ENCODE measurements at regions not wholly inside any gene's neighbourhood (a gene's known extent, or its start where the extent isn't known, plus 50 kb on each side); places are given as distances from the start of the nearest gene placed in this dataset.

DNA sequence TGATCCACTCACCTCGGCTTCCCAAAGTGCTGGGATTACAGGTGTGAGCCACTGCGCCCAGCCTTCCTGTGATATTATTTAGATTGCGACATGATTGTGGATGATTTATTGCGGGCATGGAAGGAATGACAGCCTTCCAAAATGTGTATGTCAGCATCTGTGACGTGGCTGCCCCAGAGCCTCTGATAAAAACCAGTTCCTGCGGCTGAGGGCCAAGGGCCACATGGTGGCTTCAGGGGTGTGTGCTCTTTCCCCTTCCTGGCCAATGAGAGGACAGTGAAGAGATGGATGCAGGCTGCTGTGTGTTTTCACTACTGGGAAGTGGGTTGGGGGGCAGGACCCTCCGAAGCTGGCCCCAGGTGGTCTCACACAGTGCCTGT lies 57.4 kb upstream of the HGFAC start:
- H3K27ac ChIP-seq = no peak overlapping the region
- TF ChIP-seq, protein P1, sequence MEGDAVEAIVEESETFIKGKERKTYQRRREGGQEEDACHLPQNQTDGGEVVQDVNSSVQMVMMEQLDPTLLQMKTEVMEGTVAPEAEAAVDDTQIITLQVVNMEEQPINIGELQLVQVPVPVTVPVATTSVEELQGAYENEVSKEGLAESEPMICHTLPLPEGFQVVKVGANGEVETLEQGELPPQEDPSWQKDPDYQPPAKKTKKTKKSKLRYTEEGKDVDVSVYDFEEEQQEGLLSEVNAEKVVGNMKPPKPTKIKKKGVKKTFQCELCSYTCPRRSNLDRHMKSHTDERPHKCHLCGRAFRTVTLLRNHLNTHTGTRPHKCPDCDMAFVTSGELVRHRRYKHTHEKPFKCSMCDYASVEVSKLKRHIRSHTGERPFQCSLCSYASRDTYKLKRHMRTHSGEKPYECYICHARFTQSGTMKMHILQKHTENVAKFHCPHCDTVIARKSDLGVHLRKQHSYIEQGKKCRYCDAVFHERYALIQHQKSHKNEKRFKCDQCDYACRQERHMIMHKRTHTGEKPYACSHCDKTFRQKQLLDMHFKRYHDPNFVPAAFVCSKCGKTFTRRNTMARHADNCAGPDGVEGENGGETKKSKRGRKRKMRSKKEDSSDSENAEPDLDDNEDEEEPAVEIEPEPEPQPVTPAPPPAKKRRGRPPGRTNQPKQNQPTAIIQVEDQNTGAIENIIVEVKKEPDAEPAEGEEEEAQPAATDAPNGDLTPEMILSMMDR (IDR thresholded peaks at IDR 0.05) = no peak
- no peak for TF ChIP-seq ZFX (IDR thresholded peaks at IDR 0.05; ENCODE audit: borderline replicate concordance)

DNA sequence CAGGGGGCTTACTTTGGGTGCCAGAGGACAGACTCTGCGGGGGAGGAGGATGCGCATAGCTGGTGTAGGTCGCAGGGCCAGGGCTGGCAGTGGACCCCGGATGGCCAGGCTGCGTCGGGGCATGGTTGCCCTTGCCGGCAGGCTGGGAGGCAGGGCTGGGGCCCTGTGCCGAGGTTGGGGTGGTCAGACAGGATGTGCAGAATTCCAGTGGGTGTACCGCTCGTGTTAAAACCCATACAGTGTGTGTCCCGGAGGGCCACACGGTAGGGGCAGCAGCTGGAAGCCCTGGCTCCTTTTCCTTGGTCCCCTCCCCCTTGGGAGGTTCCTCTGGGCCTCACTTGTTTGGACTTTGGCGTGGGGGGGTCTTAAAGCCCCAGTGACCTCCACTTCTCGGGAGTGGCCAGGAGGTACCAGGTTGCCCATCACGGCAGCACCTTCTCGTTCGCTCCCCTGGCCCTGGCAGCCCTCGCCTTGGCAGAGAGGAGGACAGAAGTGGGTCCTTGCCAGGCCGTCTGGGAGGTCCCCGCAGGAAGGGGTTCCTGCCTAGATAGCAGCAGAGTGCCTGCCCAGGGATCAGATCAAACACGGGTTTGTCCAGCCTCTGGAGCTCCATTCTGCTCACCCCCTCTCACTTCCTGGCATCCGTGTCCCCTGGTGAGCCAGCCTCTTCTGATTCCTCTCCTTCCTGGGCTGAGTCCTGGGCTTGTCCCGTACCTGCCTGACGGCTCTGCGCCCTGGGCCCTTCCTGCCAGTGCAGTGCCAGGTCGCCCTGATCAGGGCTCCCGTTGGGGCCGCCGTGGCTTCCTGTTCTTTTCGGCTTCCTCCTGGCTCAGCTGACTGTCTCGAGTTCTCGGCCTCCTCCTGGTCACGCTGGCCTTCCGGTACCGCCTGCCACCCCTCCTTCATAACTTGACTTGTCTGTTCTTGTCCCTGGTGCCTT lies 56.7 kb upstream of the HGFAC start:
- no peak overlapping the region for H3K27ac ChIP-seq
- TF ChIP-seq, protein P1 (IDR thresholded peaks at IDR 0.05) = no peak
- TF ChIP-seq ZFX (IDR thresholded peaks at IDR 0.05; ENCODE audit: borderline replicate concordance) = no peak

DNA sequence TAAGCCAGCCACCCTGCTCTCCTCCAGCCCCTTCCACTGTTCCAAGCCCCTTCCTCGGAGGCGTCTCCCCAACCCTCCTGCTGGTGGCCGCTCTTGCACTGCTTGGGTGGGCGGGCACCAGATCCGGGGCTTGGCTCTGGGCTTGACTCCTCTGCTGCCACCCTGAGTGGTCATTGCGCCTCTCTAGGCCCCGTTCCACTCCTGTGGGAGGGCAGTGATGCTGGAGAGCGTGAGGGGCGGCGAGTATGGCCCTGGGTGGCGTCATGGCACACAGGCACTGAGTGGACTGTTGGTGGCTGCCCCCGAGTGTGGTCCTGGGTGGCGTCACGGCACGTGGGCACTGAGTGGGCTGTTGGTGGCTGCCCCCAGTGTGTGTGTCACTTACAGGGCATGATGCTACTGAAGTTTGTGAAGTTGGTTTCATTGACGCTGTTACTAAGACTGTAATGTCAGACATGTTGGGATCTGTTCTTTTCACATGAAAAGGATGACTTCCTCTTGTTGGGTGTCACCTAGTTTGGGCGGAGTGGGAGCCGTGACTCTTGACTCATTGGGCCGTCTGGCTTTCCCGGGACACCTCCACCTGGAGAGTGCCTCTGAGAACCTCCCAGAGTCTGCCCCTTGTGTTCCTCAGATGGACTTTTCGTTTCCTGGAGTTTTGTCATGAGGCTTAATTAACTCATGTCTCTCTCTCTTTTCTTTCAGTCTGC lies 55.9 kb upstream of the HGFAC start:
- TF ChIP-seq ZFX (IDR thresholded peaks at IDR 0.05; ENCODE audit: borderline replicate concordance) = no peak
- TF ChIP-seq, protein P1 (IDR thresholded peaks at IDR 0.05) = no peak
- H3K27ac ChIP-seq = no peak overlapping the region

DNA sequence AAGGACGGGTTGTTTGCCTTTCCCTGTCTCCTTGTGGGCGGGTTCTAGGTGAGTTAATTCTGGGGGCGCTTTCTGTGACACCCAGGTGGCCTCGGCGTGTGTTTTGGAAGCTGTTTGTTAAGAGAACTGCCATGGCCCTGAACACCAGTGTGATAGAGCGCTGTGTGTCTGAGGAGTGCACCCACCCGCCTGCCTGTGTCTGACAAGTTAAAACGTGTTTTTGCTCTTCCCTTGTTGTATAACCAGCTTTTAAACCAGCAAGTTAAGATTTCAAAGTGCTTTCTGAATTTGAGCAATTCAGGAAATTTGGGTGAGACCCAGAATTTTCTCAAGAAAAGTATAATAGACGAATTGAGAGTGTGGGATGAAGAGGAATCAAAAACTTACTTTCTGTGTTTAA lies 55.2 kb upstream of the HGFAC start:
- no peak for TF ChIP-seq ZFX (IDR thresholded peaks at IDR 0.05; ENCODE audit: borderline replicate concordance)
- TF ChIP-seq, protein P1 (IDR thresholded peaks at IDR 0.05) = no peak
- H3K27ac ChIP-seq = no peak overlapping the region

DNA sequence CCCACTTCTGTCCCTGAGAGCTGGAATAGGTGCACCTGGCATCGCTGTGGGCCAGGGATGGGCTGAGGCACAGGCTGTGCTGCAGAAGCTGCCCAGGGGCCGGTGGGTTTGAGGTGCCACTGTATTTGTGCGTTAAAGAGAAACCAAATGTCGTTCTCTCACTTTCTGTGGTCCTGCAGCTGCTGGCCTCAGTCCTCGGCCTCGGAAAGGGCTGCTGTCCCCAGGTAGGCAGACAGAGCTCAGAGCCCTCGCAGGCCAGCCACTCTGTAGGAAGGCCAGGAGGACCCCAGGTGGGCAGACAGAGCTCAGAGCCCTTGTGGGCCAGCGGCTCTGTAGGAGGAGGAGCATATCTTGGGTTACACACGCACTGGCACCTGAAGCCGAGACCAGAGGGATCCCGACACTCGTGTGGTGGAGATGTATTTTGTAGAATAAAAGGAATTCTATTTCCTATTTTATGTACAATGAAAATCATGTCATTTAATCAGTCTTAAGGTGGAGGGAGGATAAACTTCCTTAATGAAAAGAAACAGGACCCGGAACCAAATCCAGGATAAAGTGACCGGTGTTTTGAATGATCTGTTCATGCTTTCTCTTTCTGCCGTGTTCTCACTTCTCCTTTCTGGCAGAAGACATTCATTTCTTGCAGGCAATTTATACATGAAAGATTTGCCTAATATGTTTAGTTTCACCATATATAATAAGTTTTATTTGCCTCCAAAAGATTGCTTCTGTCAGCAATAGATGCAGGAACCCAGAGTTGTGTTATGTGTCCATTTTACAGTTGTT lies 54.4 kb upstream of the HGFAC start:
- TF ChIP-seq ZFX (IDR thresholded peaks at IDR 0.05; ENCODE audit: borderline replicate concordance) = no peak
- TF ChIP-seq, protein P1 (IDR thresholded peaks at IDR 0.05) = no peak
- no peak overlapping the region for H3K27ac ChIP-seq

DNA sequence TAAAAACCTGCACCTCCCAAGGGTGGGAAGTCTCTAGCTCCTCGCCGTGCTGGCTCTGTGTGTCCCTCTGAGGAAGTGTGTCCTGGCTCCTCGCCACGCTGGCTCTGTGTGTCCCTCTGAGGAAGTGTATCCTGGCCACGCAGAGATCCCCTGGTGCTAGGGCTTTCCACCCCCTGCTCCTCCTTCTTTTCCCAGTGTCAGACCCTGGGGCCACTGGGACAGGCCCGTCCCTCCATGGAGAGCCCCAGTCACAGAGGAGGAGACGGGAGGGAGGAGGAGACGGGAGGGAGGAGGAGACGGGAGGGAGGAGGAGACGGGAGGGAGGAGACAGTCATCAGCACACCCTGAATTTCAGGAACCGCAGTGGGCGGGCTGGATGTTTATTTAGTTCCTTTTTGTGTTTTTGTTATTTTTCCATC lies 53.8 kb upstream of the HGFAC start:
- TF ChIP-seq, protein P1 (IDR thresholded peaks at IDR 0.05) = no peak
- TF ChIP-seq ZFX (IDR thresholded peaks at IDR 0.05; ENCODE audit: borderline replicate concordance) = no peak
- H3K27ac ChIP-seq = no peak overlapping the region

Data from 22Rv1 (cell line).